Trophoblast cell (in vitro differentiated cells and primary cell): ENCODE measurements at regions not wholly inside any gene's neighbourhood (a gene's known extent, or its start where the extent isn't known, plus 50 kb on each side); places are given as distances from the start of the nearest gene placed in this dataset.
"Not testable (repeated sequence)": the region's sequence is repeated elsewhere in the genome, so short reads cannot be mapped to it uniquely, and the experiment has no call there.

Experiments
- DNase-seq, 2 donors: peaks; one replicate each; pipeline ENCODE4 v3.0.0-alpha.2; 2016
- H2AFZ ChIP-seq: 2 replicates; pipeline ENCODE4 v1.6.1; 2013; ENCODE audit warnings: low read length, moderate library complexity, mild to moderate bottlenecking; ENCODE audit not compliant: insufficient read depth, poor library complexity
- H2AK5ac ChIP-seq: 2 replicates; pipeline ENCODE4 v1.6.1; 2013; ENCODE audit warnings: mild to moderate bottlenecking, low read length
- H2BK120ac ChIP-seq: 2 replicates; pipeline ENCODE4 v1.6.1; 2013; ENCODE audit warnings: low read length, mild to moderate bottlenecking, moderate library complexity; ENCODE audit not compliant: insufficient read depth, poor library complexity
- H2BK12ac ChIP-seq: 2 replicates; pipeline ENCODE4 v1.6.1; 2013; ENCODE audit warnings: mild to moderate bottlenecking, low read length, moderate library complexity
- H2BK5ac ChIP-seq: 2 replicates; pipeline ENCODE4 v1.6.1; 2013; ENCODE audit warnings: low read length, low read depth, moderate library complexity, mild to moderate bottlenecking; ENCODE audit not compliant: poor library complexity
- H3K14ac ChIP-seq: 2 replicates; pipeline ENCODE4 v1.6.1; 2013; ENCODE audit warnings: mild to moderate bottlenecking, low read length
- H3K18ac ChIP-seq: 2 replicates; pipeline ENCODE4 v1.6.1; 2013; ENCODE audit warnings: mild to moderate bottlenecking, low read length
- H3K23ac ChIP-seq: 2 replicates; pipeline ENCODE4 v1.6.1; 2013; ENCODE audit warnings: low read length
- H3K27ac ChIP-seq: 2 replicates; pipeline ENCODE4 v1.5.1; 2013; ENCODE audit warnings: low read depth, mild to moderate bottlenecking, inconsistent platforms, low read length, moderate library complexity
- H3K27me3 ChIP-seq: 2 replicates; pipeline ENCODE4 v1.6.1; 2013; ENCODE audit warnings: inconsistent platforms, mild to moderate bottlenecking, low read length, moderate library complexity; ENCODE audit not compliant: insufficient read depth
- H3K36me3 ChIP-seq, 2 experiments: 1 replicate in 1 of 2; 2 replicates in 1 of 2; pipeline ENCODE4 v1.6.1; 2013; ENCODE audit warnings: low read length in 2 of 2, mild to moderate bottlenecking in 2 of 2, moderate library complexity in 1 of 2; ENCODE audit not compliant: insufficient read depth in 2 of 2, control insufficient read depth in 1 of 2
- H3K4ac ChIP-seq: 2 replicates; pipeline ENCODE4 v1.6.1; 2013; ENCODE audit warnings: low read depth, mild to moderate bottlenecking, low read length, moderate library complexity
- H3K4me1 ChIP-seq, 2 experiments: 1 replicate in 1 of 2; 2 replicates in 1 of 2; pipeline ENCODE4 v1.6.1; 2013; ENCODE audit warnings: low read length in 2 of 2, mild to moderate bottlenecking in 2 of 2, moderate library complexity in 1 of 2; ENCODE audit not compliant: insufficient read depth in 2 of 2, control insufficient read depth in 1 of 2
- H3K4me2 ChIP-seq: 2 replicates; pipeline ENCODE4 v1.6.1; 2013; ENCODE audit warnings: inconsistent platforms, mild to moderate bottlenecking, low read length, moderate library complexity
- H3K4me3 ChIP-seq: 2 replicates; pipeline ENCODE4 v1.5.1; 2013; ENCODE audit warnings: mild to moderate bottlenecking, low read depth, low read length, inconsistent platforms
- H3K79me1 ChIP-seq: one replicate; pipeline ENCODE4 v1.6.1; 2013; ENCODE audit warnings: low read length
- H3K79me2 ChIP-seq: 2 replicates; pipeline ENCODE4 v1.6.1; 2013; ENCODE audit warnings: low read length, mild to moderate bottlenecking; ENCODE audit not compliant: control insufficient read depth, insufficient read depth, poor library complexity
- H3K9ac ChIP-seq: 2 replicates; pipeline ENCODE4 v1.6.1; 2013; ENCODE audit warnings: mild to moderate bottlenecking, low read length
- H3K9me3 ChIP-seq: 2 replicates; pipeline ENCODE4 v1.6.1; 2013; ENCODE audit warnings: low read depth, mild to moderate bottlenecking, control low read depth, inconsistent platforms, low read length; ENCODE audit not compliant: insufficient read depth
- H4K12ac ChIP-seq: 2 replicates; pipeline ENCODE4 v1.6.1; 2013; ENCODE audit warnings: low read depth, mild to moderate bottlenecking, low read length, moderate library complexity
- H4K8ac ChIP-seq: 2 replicates; pipeline ENCODE4 v1.6.1; 2013; ENCODE audit warnings: low read depth, mild to moderate bottlenecking, low read length, moderate library complexity
- H4K91ac ChIP-seq: one replicate; pipeline ENCODE4 v1.6.1; 2013; ENCODE audit warnings: low read depth, mild to moderate bottlenecking, low read length, moderate library complexity
- WGBS: extraction: QIAGEN DNeasy Blood & Tissue Kit; methylation state at CpG from one replicate; pipeline ENCODE4 v1.1.7; 2013; ENCODE audit warnings: missing lambda C conversion rate; ENCODE audit not compliant: insufficient read length, insufficient coverage; ENCODE audit errors: extremely low coverage; 5-methylcytosine and 5-hydroxymethylcytosine counted together

DNA sequence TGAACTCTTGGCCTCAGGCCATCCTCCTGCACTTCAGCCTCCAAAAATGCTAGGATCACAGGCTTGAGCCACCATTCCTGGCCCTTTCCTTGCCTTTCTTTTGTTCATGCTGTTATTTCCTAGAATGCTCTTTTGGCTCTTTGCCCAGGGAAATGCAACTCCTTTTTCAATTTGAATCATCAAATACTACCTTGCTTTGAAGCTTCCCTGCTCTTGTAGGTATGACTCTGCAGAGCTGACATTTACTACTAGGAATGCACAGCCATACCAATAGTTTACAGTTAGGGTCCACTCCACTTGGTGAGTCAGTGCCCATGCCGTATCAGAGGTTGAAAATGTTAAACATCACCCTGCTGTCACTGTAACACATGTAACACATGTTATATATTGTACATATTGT lies 107.0 kb upstream of the CRY1 start:
- Histone ChIP-seq H2AFZ (no peak overlapping the region), H3K4me3 (no peak overlapping the region), H2BK12ac (no peak overlapping the region), H3K9ac (no peak overlapping the region), H3K4me2 (no peak overlapping the region), H3K23ac (no peak overlapping the region), H2BK5ac (no peak overlapping the region), H2BK120ac (no peak overlapping the region), H3K18ac (no peak overlapping the region), H4K8ac (no peak overlapping the region), H3K27me3 (no peaks in the 10 kb centered on the region), H3K14ac (no peak overlapping the region), H3K27ac (no peak overlapping the region), H2AK5ac (no peak overlapping the region), H3K4me1 (no peaks in the 10 kb centered on the region), H4K12ac (no peak overlapping the region), H3K79me2 (no peaks in the 10 kb centered on the region), H3K9me3 (no peaks in the 10 kb centered on the region), H3K36me3 (no peaks in the 10 kb centered on the region), H3K4ac (no peak overlapping the region), H3K79me1 (no peaks in the 10 kb centered on the region), H4K91ac (no peak overlapping the region)
- no CpG with 5 or more reads among the region's 1 CpG for WGBS
- peak in 1 of 2 donors; percentile 13 for DNase-seq

DNA sequence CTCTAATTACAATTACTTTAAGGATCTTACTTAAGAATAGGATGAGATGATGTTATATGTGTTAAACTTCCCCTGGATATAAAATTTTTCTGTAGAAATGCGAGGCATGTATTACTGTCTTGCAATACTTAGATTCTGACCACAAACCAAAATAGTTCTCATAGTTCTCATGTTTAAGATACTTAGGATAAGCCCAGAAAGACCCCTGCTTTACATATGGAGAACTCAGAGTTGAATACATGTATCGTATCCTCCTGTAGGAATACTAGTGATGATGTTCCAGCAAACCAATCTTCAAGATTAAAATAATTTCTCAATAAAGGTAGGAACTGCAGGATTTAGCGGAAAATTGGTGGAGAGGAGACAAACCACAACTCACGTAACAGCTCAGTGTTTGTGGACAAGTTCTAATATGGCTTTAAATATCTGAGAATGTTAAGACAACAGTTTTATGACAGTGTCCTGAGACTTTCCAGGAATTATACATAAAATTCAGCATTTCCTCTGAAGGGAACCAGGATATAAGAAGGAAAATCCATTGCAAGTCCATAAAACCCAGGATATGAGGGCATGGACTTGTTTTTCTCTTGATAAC lies 114.7 kb upstream of the CRY1 start:
- Histone ChIP-seq H3K14ac (no peak overlapping the region), H3K4me3 (no peak overlapping the region), H3K9ac (no peak overlapping the region), H4K8ac (no peak overlapping the region), H3K27ac (no peak overlapping the region), H2BK5ac (no peak overlapping the region), H3K4ac (no peak overlapping the region), H2BK120ac (no peak overlapping the region), H4K12ac (no peak overlapping the region), H3K4me1 (no peaks in the 10 kb centered on the region), H3K27me3 (no peaks in the 10 kb centered on the region), H2BK12ac (no peak overlapping the region), H4K91ac (no peak overlapping the region), H3K23ac (no peak overlapping the region), H3K9me3 (no peaks in the 10 kb centered on the region), H3K4me2 (no peak overlapping the region), H3K79me2 (no peaks in the 10 kb centered on the region), H3K79me1 (no peaks in the 10 kb centered on the region), H3K36me3 (no peaks in the 10 kb centered on the region), H2AFZ (no peak overlapping the region), H2AK5ac (no peak overlapping the region), H3K18ac (no peak overlapping the region)
- no CpG with 5 or more reads among the region's 4 CpGs for WGBS
- DNase-seq, result no peak

DNA sequence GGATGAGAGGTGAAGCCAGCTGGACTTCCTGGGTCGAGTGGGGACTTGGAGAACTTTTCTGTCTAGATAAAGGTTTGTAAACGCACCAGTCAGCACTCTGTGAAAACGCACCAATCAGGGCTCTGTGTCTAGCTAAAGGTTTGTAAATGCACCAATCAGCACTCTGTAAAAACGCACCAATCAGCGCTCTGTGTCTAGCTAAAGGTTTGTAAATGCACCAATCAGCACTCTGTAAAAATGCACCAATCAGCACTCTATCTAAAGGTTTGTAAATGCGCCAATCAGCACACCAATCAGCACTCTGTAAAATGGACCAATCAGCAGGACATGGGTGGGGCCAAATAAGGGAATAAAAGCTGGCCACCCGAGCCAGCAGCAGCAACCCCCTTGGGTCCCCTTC lies 116.4 kb upstream of the CRY1 start:
- not testable (repeated sequence) for H3K9ac ChIP-seq, H2BK5ac ChIP-seq, H3K14ac ChIP-seq, H2AFZ ChIP-seq, H4K8ac ChIP-seq, H3K23ac ChIP-seq, H3K9me3 ChIP-seq, H3K27ac ChIP-seq, H3K4me1 ChIP-seq, H3K79me2 ChIP-seq, H3K36me3 ChIP-seq, H3K27me3 ChIP-seq, H3K79me1 ChIP-seq, H2BK12ac ChIP-seq, H4K91ac ChIP-seq, H2BK120ac ChIP-seq, H3K4ac ChIP-seq, H4K12ac ChIP-seq, DNase-seq, H3K18ac ChIP-seq, H2AK5ac ChIP-seq, H3K4me2 ChIP-seq, H3K4me3 ChIP-seq
- WGBS, result no CpG with 5 or more reads among the region's 7 CpGs

DNA sequence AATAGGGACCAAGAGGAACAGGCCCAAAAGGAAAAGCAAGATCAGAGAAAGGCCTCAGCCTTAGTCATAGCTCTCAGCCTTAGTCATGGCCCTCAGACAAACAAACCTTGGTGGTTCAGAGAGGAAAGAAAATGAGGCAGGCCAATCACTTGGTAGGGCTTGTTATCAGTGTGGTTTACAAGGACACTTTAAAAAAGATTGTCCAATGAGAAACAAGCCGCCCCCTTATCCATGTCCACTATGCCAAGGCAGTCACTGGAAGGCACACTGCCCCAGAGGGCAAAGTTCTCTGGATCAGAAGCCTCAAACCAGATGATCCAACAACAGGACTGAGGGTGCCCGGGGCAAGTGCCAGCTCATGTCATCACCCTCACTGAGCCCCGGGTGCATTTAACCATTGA lies 121.0 kb upstream of the CRY1 start:
- not testable (repeated sequence) for H2AFZ ChIP-seq

More for the DNA sequence above, 121.0 kb upstream of the CRY1 start:
- not testable (repeated sequence) for H3K9me3 ChIP-seq, H3K9ac ChIP-seq, H3K79me2 ChIP-seq, H3K14ac ChIP-seq, H3K27ac ChIP-seq, H3K36me3 ChIP-seq, H2BK12ac ChIP-seq, H4K91ac ChIP-seq, H4K12ac ChIP-seq, H3K4me3 ChIP-seq, H4K8ac ChIP-seq, H2BK5ac ChIP-seq, H3K4me2 ChIP-seq, H3K79me1 ChIP-seq, H3K18ac ChIP-seq, H3K27me3 ChIP-seq, H3K23ac ChIP-seq, H3K4ac ChIP-seq, H2BK120ac ChIP-seq, H2AK5ac ChIP-seq, DNase-seq, H3K4me1 ChIP-seq
- no CpG with 5 or more reads among the region's 3 CpGs for WGBS
